HL-60 (cell line): ENCODE measurements at regions not wholly inside any gene's neighbourhood (a gene's known extent, or its start where the extent isn't known, plus 50 kb on each side); places are given as distances from the start of the nearest gene placed in this dataset.

Experiments
- DNase-seq, 2 experiments: peaks; one replicate each; pipeline ENCODE4 v3.0.0-alpha.2; 2010 to 2020; ENCODE audit warnings: low read depth in 1 of 2, low spot score in 1 of 2
- H3K27ac ChIP-seq: fragments of 250-450 bp; sonication (Bioruptor Pico); replicated peaks from 2 replicates; pipeline ENCODE4 v1.5.1; 2020; ENCODE audit warnings: mild to moderate bottlenecking, moderate library complexity
- H3K27me3 ChIP-seq: fragments of 250-450 bp; sonication (Bioruptor Pico); 2 replicates; pipeline ENCODE4 v1.5.1; 2021; ENCODE audit warnings: mild to moderate bottlenecking, moderate library complexity; ENCODE audit not compliant: insufficient read depth, poor library complexity, severe bottlenecking
- H3K4me3 ChIP-seq: replicated peaks from 2 replicates; pipeline ENCODE4 v1.5.1; 2011; ENCODE audit warnings: mild to moderate bottlenecking, control low read depth, low read length; ENCODE audit not compliant: insufficient read depth
- CTCF ChIP-seq: IDR thresholded peaks from one replicate; pipeline ENCODE4 v1.5.1; 2011; ENCODE audit warnings: low read length, control low read depth, inconsistent platforms; ENCODE audit not compliant: insufficient read depth
- GABPA ChIP-seq: IDR thresholded peaks from 2 replicates; pipeline ENCODE4 v1.6.1; 2012; ENCODE audit warnings: low read depth
- POLR2AphosphoS5 ChIP-seq: IDR thresholded peaks from 2 replicates; pipeline ENCODE4 v1.6.1; 2012; ENCODE audit warnings: low read depth
- SPI1 ChIP-seq: IDR thresholded peaks from 2 replicates; pipeline ENCODE4 v1.6.1; 2012; ENCODE audit warnings: low read depth, mild to moderate bottlenecking, borderline replicate concordance
- TF ChIP-seq, protein P1 (sequence below): IDR thresholded peaks from 2 replicates; pipeline ENCODE4 v1.6.1; 2012; ENCODE audit warnings: low read depth; ENCODE audit not compliant: insufficient replicate concordance

DNA sequence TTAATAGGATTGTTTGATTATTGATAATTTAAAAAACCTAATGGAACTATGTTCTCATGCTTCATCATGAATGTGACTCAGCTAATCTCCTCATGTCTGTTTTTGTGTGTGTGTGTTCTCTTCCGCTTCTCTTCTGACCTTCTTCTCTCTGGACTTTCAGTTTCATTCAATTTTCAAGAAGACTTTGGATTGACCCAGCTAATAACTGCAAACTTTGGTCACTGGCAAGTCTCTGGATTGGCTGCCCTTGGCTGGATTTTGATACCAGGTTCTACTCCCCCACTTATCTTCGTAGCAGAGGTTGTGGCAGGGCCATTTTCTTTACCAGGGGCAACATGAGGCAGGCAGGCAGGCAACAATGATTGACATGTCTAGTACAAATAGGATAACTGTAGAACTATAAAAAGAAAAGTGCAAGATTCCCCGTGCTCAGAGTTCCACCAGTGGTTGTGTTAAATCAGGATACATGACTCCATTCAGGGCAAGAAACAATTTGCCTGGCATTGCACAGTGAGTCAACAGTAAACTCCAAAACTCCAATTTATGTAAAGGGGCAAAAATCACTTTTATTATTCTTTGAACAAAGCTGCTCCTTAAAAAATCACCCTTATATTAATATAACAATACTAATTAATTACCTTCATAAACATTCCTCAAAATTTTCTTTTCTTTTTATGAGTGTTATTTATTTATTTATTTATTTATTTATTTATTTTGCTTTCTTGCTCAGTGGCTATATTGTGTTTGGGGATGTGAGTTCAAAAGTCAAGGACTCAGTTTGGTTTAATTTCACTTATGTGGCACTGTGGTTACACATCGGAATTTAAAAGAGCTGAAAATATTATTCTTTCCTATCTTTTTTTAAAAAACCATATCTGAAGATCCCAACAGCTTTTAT is 167.6 kb downstream of the RND3 start:
- Histone ChIP-seq H3K4me3 (no peak overlapping the region), H3K27me3 (no peaks in the 10 kb centered on the region), H3K27ac (no peak overlapping the region)
- DNase-seq, result no peak
- TF ChIP-seq POLR2AphosphoS5, result no peak
- TF ChIP-seq, protein P1, sequence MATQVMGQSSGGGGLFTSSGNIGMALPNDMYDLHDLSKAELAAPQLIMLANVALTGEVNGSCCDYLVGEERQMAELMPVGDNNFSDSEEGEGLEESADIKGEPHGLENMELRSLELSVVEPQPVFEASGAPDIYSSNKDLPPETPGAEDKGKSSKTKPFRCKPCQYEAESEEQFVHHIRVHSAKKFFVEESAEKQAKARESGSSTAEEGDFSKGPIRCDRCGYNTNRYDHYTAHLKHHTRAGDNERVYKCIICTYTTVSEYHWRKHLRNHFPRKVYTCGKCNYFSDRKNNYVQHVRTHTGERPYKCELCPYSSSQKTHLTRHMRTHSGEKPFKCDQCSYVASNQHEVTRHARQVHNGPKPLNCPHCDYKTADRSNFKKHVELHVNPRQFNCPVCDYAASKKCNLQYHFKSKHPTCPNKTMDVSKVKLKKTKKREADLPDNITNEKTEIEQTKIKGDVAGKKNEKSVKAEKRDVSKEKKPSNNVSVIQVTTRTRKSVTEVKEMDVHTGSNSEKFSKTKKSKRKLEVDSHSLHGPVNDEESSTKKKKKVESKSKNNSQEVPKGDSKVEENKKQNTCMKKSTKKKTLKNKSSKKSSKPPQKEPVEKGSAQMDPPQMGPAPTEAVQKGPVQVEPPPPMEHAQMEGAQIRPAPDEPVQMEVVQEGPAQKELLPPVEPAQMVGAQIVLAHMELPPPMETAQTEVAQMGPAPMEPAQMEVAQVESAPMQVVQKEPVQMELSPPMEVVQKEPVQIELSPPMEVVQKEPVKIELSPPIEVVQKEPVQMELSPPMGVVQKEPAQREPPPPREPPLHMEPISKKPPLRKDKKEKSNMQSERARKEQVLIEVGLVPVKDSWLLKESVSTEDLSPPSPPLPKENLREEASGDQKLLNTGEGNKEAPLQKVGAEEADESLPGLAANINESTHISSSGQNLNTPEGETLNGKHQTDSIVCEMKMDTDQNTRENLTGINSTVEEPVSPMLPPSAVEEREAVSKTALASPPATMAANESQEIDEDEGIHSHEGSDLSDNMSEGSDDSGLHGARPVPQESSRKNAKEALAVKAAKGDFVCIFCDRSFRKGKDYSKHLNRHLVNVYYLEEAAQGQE, result no peak
- no peak for TF ChIP-seq GABPA
- TF ChIP-seq SPI1, result no peak

DNA sequence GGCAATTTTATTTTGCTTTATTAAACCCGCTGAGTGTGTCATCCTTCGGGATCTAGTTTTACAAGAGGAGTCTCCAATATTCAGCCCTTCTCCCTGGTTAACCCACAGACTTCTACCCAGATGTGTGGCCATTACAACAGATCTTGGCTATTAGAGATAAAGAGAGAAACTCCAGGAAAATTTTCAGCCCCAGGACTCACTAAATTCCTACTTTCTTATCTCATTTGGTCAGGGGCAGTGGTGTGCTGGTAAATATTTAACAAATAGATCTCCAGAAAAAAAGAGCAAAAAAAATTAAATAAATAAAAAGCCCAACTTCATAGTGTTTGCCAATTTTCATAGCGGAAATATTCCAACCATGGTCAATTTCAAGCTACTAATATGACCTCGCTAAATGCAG is 168.4 kb downstream of the RND3 start:
- TF ChIP-seq, protein P1, result no peak
- TF ChIP-seq POLR2AphosphoS5 (no peak), GABPA (no peak), CTCF (no peak), SPI1 (no peak)
- no peaks in the 10 kb centered on the region for H3K27me3 ChIP-seq
- H3K4me3 ChIP-seq, result no peak overlapping the region
- DNase-seq, result no peak
- no peak overlapping the region for H3K27ac ChIP-seq

- no peak overlapping the region for H3K4me3 ChIP-seq
- no peak overlapping the region for H3K27ac ChIP-seq
- no peaks in the 10 kb centered on the region for H3K27me3 ChIP-seq
- no peak for DNase-seq
- TF ChIP-seq, protein P1, result no peak
- TF ChIP-seq CTCF, result no peak
- TF ChIP-seq SPI1, result no peak
- no peak for TF ChIP-seq GABPA
- TF ChIP-seq POLR2AphosphoS5, result no peak
Measured at GRCh38 chr2:150312271-150312670, 175.2 kb downstream of the RND3 start.
